Loucy (cell line): ENCODE measurements at regions not wholly inside any gene's neighbourhood (a gene's known extent, or its start where the extent isn't known, plus 50 kb on each side); places are given as distances from the start of the nearest gene placed in this dataset.

Experiments used
- EZH2phosphoT487 ChIP-seq: fragments of 200-600 bp; IDR thresholded peaks from 2 replicates; pipeline ENCODE4 v1.6.1; 2018; ENCODE audit warnings: antibody characterized with exemption, mild to moderate bottlenecking, moderate library complexity, borderline replicate concordance
- TF ChIP-seq, protein P1 (sequence below): fragments of 200-600 bp; sonication (generic); conservative IDR thresholded peaks from 2 replicates; pipeline ENCODE4 v1.5.1; 2014; ENCODE audit warnings: mild to moderate bottlenecking, antibody characterized with exemption, low read length

DNA sequence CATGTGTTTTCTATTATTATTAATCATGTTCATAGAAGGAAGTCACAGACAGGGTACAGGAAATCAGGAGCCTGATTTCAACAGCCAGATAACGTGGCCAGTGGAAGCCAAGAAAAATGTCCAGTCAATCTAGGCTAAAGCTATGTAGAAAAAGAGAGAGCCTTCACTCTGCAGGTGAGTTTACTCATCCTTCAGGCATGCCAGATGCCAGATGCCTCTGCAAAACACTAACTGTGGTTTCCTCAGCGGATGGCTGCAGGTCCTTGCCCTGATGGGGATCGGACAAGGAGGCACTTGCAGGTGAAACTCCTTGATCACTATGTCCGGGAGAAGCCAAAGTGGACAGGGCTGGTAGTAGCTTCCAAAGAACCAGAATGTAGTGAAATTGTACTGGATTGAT is 962.3 kb upstream of the RAG2 start:
- TF ChIP-seq, protein P1, sequence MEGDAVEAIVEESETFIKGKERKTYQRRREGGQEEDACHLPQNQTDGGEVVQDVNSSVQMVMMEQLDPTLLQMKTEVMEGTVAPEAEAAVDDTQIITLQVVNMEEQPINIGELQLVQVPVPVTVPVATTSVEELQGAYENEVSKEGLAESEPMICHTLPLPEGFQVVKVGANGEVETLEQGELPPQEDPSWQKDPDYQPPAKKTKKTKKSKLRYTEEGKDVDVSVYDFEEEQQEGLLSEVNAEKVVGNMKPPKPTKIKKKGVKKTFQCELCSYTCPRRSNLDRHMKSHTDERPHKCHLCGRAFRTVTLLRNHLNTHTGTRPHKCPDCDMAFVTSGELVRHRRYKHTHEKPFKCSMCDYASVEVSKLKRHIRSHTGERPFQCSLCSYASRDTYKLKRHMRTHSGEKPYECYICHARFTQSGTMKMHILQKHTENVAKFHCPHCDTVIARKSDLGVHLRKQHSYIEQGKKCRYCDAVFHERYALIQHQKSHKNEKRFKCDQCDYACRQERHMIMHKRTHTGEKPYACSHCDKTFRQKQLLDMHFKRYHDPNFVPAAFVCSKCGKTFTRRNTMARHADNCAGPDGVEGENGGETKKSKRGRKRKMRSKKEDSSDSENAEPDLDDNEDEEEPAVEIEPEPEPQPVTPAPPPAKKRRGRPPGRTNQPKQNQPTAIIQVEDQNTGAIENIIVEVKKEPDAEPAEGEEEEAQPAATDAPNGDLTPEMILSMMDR: no peak
- TF ChIP-seq EZH2phosphoT487: no peak
